HCT116 (cell line): ENCODE measurements at regions not wholly inside any gene's neighbourhood (a gene's known extent, or its start where the extent isn't known, plus 50 kb on each side); places are given as distances from the start of the nearest gene placed in this dataset.

Experiments used
- ATAC-seq: fragments of 200-7000 bp; cut with Tn5 transposase; 2 replicates; pipeline ENCODE4 v1.9.1; 2020; ENCODE audit warnings: mild to moderate bottlenecking, moderate library complexity
- BruUV-seq: library from RNA; stranded (reverse); fragments of 400-500 nt; replicated peaks from 2 replicates; lab custom pipeline; 2021; lab: Mats Ljungman, UMichigan
- CTCF ChIA-PET: fragments of 300-600 bp; sonication (Branson Sonifier 250); formaldehyde crosslinking; loops from one replicate; lab custom pipeline; 2021; ENCODE audit warnings: antibody characterized with exemption; lab: Charles Lee
- POLR2A ChIA-PET: fragments of 300-600, 350-600 bp; sonication (Branson Sonifier 250); formaldehyde crosslinking; loops from one replicate; lab custom pipeline; 2021; ENCODE audit warnings: antibody characterized with exemption; lab: Charles Lee
- RAD21 ChIA-PET, 2 experiments: fragments of 300-600 bp; sonication (Branson Sonifier 250); formaldehyde crosslinking; loops; one replicate each; lab custom pipeline; 2023; ENCODE audit warnings: low total read pairs in 2 of 2; ENCODE audit not compliant: uncharacterized antibody in 2 of 2, unreplicated experiment in 2 of 2, low non-redundant PET in 1 of 2; lab: Charles Lee
- DNase-seq: peaks from one replicate; pipeline ENCODE4 v3.0.0-alpha.2; 2010; ENCODE audit warnings: low read depth, low spot score
- H2AFZ ChIP-seq: fragments of 200-600 bp; shearing (Covaris generic), sonication (generic); 2 replicates; pipeline ENCODE4 v1.6.1; 2017; ENCODE audit warnings: low read depth, mixed run types, mixed read lengths, antibody characterized with exemption, low read length; ENCODE audit not compliant: poor library complexity, severe bottlenecking
- H3K27ac ChIP-seq: 2 replicates; pipeline ENCODE4 v1.5.1; 2012; ENCODE audit warnings: low read depth, low read length
- H3K27me3 ChIP-seq: fragments of 200-600 bp; sonication (generic); 2 replicates; pipeline ENCODE4 v1.6.1; 2016; ENCODE audit warnings: mixed run types, low read length, mixed read lengths; ENCODE audit not compliant: insufficient read depth
- H3K36me3 ChIP-seq, 2 experiments: fragments of 200-500 bp in 1 of 2; fragments of 200-600 bp in 1 of 2; sonication (Bioruptor generic) in 1 of 2; sonication (generic) in 1 of 2; 2 replicates each; pipeline versions ENCODE4 v1.5.1 to v1.6.1; 2014 to 2016; ENCODE audit warnings: low read length in 2 of 2, inconsistent platforms in 1 of 2, mixed read lengths in 1 of 2, mixed run types in 1 of 2; ENCODE audit not compliant: insufficient read depth in 2 of 2, control insufficient read depth in 1 of 2
- H3K4me1 ChIP-seq, 2 experiments: fragments of 200-600 bp in 1 of 2; sonication (generic) in 1 of 2; 2 replicates each; pipeline versions ENCODE4 v1.5.1 to v1.6.1; 2012 to 2017; ENCODE audit warnings: low read length in 2 of 2, inconsistent platforms in 1 of 2, mild to moderate bottlenecking in 1 of 2, mixed read lengths in 1 of 2, mixed run types in 1 of 2, moderate library complexity in 1 of 2; ENCODE audit not compliant: insufficient read depth in 2 of 2, control insufficient read depth in 1 of 2
- H3K4me2 ChIP-seq: fragments of 200-600 bp; sonication (generic); 2 replicates; pipeline ENCODE4 v1.6.1; 2017; ENCODE audit warnings: mixed run types, low read length, mixed read lengths
- H3K4me3 ChIP-seq, 2 experiments: fragments of 200-600 bp in 1 of 2; sonication (generic) in 1 of 2; replicated peaks in 1 of 2; 2 replicates each; pipeline ENCODE4 v1.5.1; 2011 to 2016; ENCODE audit warnings: low read length in 2 of 2, control low read depth in 1 of 2, low read depth in 1 of 2, mild to moderate bottlenecking in 1 of 2, mixed read lengths in 1 of 2, mixed run types in 1 of 2
- H3K79me2 ChIP-seq: fragments of 200-600 bp; sonication (generic); 2 replicates; pipeline ENCODE4 v1.6.1; 2017; ENCODE audit warnings: mild to moderate bottlenecking, mixed run types, low read length, moderate library complexity, mixed read lengths; ENCODE audit not compliant: insufficient read depth
- H3K9ac ChIP-seq: fragments of 200-600 bp; sonication (generic); 2 replicates; pipeline ENCODE4 v1.6.1; 2016; ENCODE audit warnings: low read length, mixed read lengths
- H3K9me2 ChIP-seq: fragments of 200-600 bp; sonication (generic), shearing (Covaris generic); 2 replicates; pipeline ENCODE4 v1.6.1; 2017; ENCODE audit warnings: mixed run types, mild to moderate bottlenecking, moderate library complexity; ENCODE audit not compliant: insufficient read depth
- H3K9me3 ChIP-seq, 2 experiments: fragments of 200-500 bp in 1 of 2; fragments of 200-600 bp in 1 of 2; sonication (Bioruptor generic) in 1 of 2; sonication (generic) in 1 of 2; 2 replicates each; pipeline ENCODE4 v1.6.1; 2014 to 2017; ENCODE audit warnings: low read length in 2 of 2, mixed read lengths in 2 of 2, inconsistent platforms in 1 of 2, low read depth in 1 of 2, mild to moderate bottlenecking in 1 of 2, mixed run types in 1 of 2, moderate library complexity in 1 of 2; ENCODE audit not compliant: control insufficient read depth in 1 of 2, insufficient read depth in 1 of 2
- H4K20me1 ChIP-seq: fragments of 200-600 bp; sonication (generic), shearing (Covaris generic); 2 replicates; pipeline ENCODE4 v1.6.1; 2017; ENCODE audit warnings: mixed run types, mild to moderate bottlenecking, moderate library complexity; ENCODE audit not compliant: insufficient read depth
- ATF3 ChIP-seq: IDR thresholded peaks from 2 replicates; pipeline ENCODE4 v1.6.1; 2012
- CEBPB ChIP-seq: IDR thresholded peaks from 2 replicates; pipeline ENCODE4 v1.6.1; 2012; ENCODE audit warnings: low read depth
- CTCF ChIP-seq, 3 experiments: fragments of 200-600 bp in 1 of 3; sonication (generic) in 1 of 3; IDR thresholded peaks in 2 of 3; conservative IDR thresholded peaks in 1 of 3; 2 replicates each; pipeline ENCODE4 v1.5.1; 2012 to 2017; ENCODE audit warnings: low read depth in 2 of 3, low read length in 2 of 3, antibody characterized with exemption in 1 of 3, borderline replicate concordance in 1 of 3, control low read depth in 1 of 3, mild to moderate bottlenecking in 1 of 3, mixed read lengths in 1 of 3, mixed run types in 1 of 3, moderate library complexity in 1 of 3; ENCODE audit not compliant: insufficient read depth in 1 of 3
- EGR1 ChIP-seq: IDR thresholded peaks from 2 replicates; pipeline ENCODE4 v1.6.1; 2012; ENCODE audit warnings: low read depth
- ELF1 ChIP-seq: IDR thresholded peaks from 2 replicates; pipeline ENCODE4 v1.6.1; 2012; ENCODE audit warnings: low read depth, borderline replicate concordance
- EZH2 ChIP-seq: fragments of 200-600 bp; sonication (generic); IDR thresholded peaks from 2 replicates; pipeline ENCODE4 v1.6.1; 2017; ENCODE audit warnings: antibody characterized with exemption, mixed run types
- EZH2phosphoT487 ChIP-seq: fragments of 200-600 bp; IDR thresholded peaks from 2 replicates; pipeline ENCODE4 v1.6.1; 2018; ENCODE audit warnings: antibody characterized with exemption, borderline replicate concordance
- JUND ChIP-seq: IDR thresholded peaks from 2 replicates; pipeline ENCODE4 v1.6.1; 2012
- MAX ChIP-seq: IDR thresholded peaks from 2 replicates; pipeline ENCODE4 v1.6.1; 2012
- POLR2AphosphoS5 ChIP-seq: IDR thresholded peaks from 2 replicates; pipeline ENCODE4 v1.6.1; 2011; ENCODE audit warnings: mild to moderate bottlenecking, low read depth, low read length, moderate library complexity
- RAD21 ChIP-seq: IDR thresholded peaks from 2 replicates; pipeline ENCODE4 v1.6.1; 2012; ENCODE audit warnings: low read depth, mild to moderate bottlenecking
- REST ChIP-seq: IDR thresholded peaks from 2 replicates; pipeline ENCODE4 v1.6.1; 2012; ENCODE audit warnings: low read depth
- SIN3A ChIP-seq: IDR thresholded peaks from 2 replicates; pipeline ENCODE4 v1.6.1; 2012; ENCODE audit warnings: low read depth
- SP1 ChIP-seq: IDR thresholded peaks from 2 replicates; pipeline ENCODE4 v1.6.1; 2012; ENCODE audit warnings: low read depth
- SRF ChIP-seq: IDR thresholded peaks from 2 replicates; pipeline ENCODE4 v1.6.1; 2012; ENCODE audit warnings: low read depth
- YY1 ChIP-seq: IDR thresholded peaks from 2 replicates; pipeline ENCODE4 v1.6.1; 2011; ENCODE audit warnings: low read length, low read depth, moderate library complexity, mild to moderate bottlenecking; ENCODE audit not compliant: insufficient replicate concordance; ENCODE audit errors: extremely low read depth
- ZBTB33 ChIP-seq: IDR thresholded peaks from 2 replicates; pipeline ENCODE4 v1.6.1; 2011; ENCODE audit warnings: mild to moderate bottlenecking, low read length, moderate library complexity; ENCODE audit not compliant: insufficient replicate concordance; ENCODE audit errors: extremely low read depth
- ZFX ChIP-seq: fragments of 450-650 bp; IDR thresholded peaks from 2 replicates; pipeline ENCODE4 v1.6.1; 2017
- ZNF274 ChIP-seq: fragments of 200-500 bp; sonication (Bioruptor generic); IDR thresholded peaks from 2 replicates; pipeline ENCODE4 v1.6.1; 2014; ENCODE audit warnings: mild to moderate bottlenecking, low read depth, low read length, inconsistent platforms
- intact Hi-C: fragments of 100-400 bp; cut with micrococcal nuclease; formaldehyde crosslinking; loops from 2 replicates; pipeline ENCODE4 v1.10.0; 2022

GRCh38 chr10:131815266-131816156, 85.3 kb upstream of the PPP2R2D start:
- no peaks in the 10 kb centered on the region for H3K9me2 ChIP-seq
- DNase-seq: no peak
- no peaks in the 10 kb centered on the region for H3K4me1 ChIP-seq
- no peak overlapping the region for H2AFZ ChIP-seq
- H4K20me1 ChIP-seq: no peaks in the 10 kb centered on the region
- no peaks in the 10 kb centered on the region for H3K36me3 ChIP-seq
- H3K27me3 ChIP-seq: no peaks in the 10 kb centered on the region
- no peak overlapping the region for H3K4me3 ChIP-seq
- no peak overlapping the region for H3K27ac ChIP-seq
- RAD21 ChIA-PET: no interaction called here
- no peak for ATAC-seq
- POLR2A ChIA-PET: no interaction called here
- no peak overlapping the region for H3K9ac ChIP-seq
- CTCF ChIA-PET: no interaction called here
- intact Hi-C loops: no loop called here
- no peak overlapping the region for H3K4me2 ChIP-seq
- no peaks in the 10 kb centered on the region for H3K79me2 ChIP-seq
- no peaks in the 10 kb centered on the region for H3K9me3 ChIP-seq
- TF ChIP-seq JUND (no peak), SRF (no peak), YY1 (no peak), SP1 (no peak), ELF1 (no peak), SIN3A (no peak), EGR1 (no peak), MAX (no peak), ZFX (no peak), ZNF274 (no peak), ATF3 (no peak), EZH2 (no peak), CTCF (IDR thresholded peaks at IDR 0.05 in 2 of 3, conservative IDR thresholded peaks at IDR 0.05 in 1 of 3; ENCODE audit: borderline replicate concordance in 1 of 3, insufficient read depth in 1 of 3, low read depth in 2 of 3, low read length in 2 of 3) (no peak), CEBPB (no peak), REST (no peak), RAD21 (no peak), ZBTB33 (no peak), EZH2phosphoT487 (no peak), POLR2AphosphoS5 (no peak)
- TF ChIP-seq, all 23 proteins: peak for 0
- BruUV-seq: no TSS peak
